Upper lobe of left lung (tissue), 6 donors: ENCODE measurements at regions not wholly inside any gene's neighbourhood (a gene's known extent, or its start where the extent isn't known, plus 50 kb on each side); places are given as distances from the start of the nearest gene placed in this dataset.

Source experiments
- ATAC-seq, 2 donors: fragments of 200-7000 bp; cut with Tn5 transposase; one replicate each; pipeline ENCODE4 v1.9.1; 2022; ENCODE audit warnings: mild to moderate bottlenecking in 2 of 2, moderate library complexity in 2 of 2; ENCODE audit not compliant: low FRiP score in 2 of 2
- DNase-seq, 2 donors: peaks; one replicate each; pipeline ENCODE4 v3.0.0-alpha.2; 2019 to 2020
- H3K27ac ChIP-seq, 4 donors: fragments of 200-600 bp; sonication (generic); one replicate each; pipeline ENCODE4 v1.5.1; 2016 to 2019
- H3K27me3 ChIP-seq, 4 donors: fragments of 200-600 bp; sonication (generic); one replicate each; pipeline ENCODE4 v1.5.1; 2017 to 2019
- H3K36me3 ChIP-seq, 4 donors: fragments of 200-600 bp; sonication (generic); one replicate each; pipeline ENCODE4 v1.5.1; 2016 to 2019
- H3K4me1 ChIP-seq, 4 donors: fragments of 200-600 bp; sonication (generic); one replicate each; pipeline ENCODE4 v1.5.1; 2018 to 2019
- H3K4me3 ChIP-seq, 4 donors: fragments of 200-600 bp; sonication (generic); one replicate each; pipeline ENCODE4 v1.5.1; 2017 to 2019; ENCODE audit warnings: mild to moderate bottlenecking in 2 of 4, moderate library complexity in 1 of 4
- H3K9me3 ChIP-seq, 4 donors: fragments of 200-600 bp; sonication (generic); one replicate each; pipeline ENCODE4 v1.5.1; 2018 to 2019
- EP300 ChIP-seq, 4 donors: sonication (generic); formaldehyde crosslinking; IDR thresholded peaks; one replicate each; pipeline ENCODE4 v1.5.1; 2017; ENCODE audit warnings: antibody characterized with exemption in 4 of 4, control low read depth in 2 of 4
- POLR2A ChIP-seq, 4 donors: fragments of 450-650 bp; IDR thresholded peaks; one replicate each; pipeline ENCODE4 v1.5.1; 2016 to 2017; ENCODE audit warnings: antibody characterized with exemption in 4 of 4, mild to moderate bottlenecking in 2 of 4
- POLR2AphosphoS5 ChIP-seq, 2 donors: sonication (generic); formaldehyde crosslinking; IDR thresholded peaks; one replicate each; pipeline ENCODE4 v1.5.1; 2017; ENCODE audit warnings: antibody characterized with exemption in 2 of 2
- WGBS, 2 donors: methylation state at CpG; one replicate each; pipeline ENCODE4 v1.1.5; 2017 to 2018; 5-methylcytosine and 5-hydroxymethylcytosine counted together
- TF ChIP-seq, protein P1 (sequence below), 6 experiments: fragments of 450-650 bp in 4 of 6; fragments of 200-600 bp in 2 of 6; sonication (generic) in 2 of 6; IDR thresholded peaks; one replicate each; pipeline ENCODE4 v1.5.1; 2016 to 2019; ENCODE audit warnings: antibody characterized with exemption in 6 of 6
- donor health status: DM: no; HTN: no; CAD: no; lungs with moderate emphysema.
- donor health status: DM: no; HTN: yes; CAD: no; lungs with severe emphysema.

DNA sequence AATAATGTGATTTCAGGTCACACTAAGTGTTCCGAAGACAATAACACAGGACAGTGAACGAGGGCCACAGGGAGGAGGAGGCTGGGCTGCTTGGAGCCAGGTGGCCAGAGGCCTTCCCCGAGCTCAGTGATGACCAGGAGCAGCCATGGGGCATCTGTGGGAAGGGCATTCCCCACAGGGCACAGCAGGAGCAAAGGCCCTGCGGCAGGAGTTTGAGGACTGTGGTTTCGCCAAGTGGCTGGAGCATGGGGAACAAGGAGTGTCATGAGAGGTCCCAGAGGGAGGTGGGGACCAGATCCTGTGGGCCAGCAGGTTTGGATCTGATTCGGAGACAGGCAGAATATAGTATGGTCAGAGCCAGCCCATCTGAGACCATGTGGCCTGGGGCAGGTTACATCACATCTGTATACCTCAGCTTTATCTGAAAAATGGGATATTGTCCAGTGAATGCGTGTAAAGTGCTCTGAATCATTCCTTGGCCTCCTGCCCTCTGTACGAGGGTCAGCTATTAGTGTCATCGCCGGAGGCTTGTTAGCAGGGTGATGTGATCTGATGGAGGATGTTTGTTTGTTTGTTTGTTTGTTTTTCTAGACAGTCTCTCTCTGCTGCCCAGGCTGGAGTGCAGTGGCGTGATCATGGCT lies 176.8 kb downstream of the KATNIP start:
- H3K9me3 ChIP-seq, result no peaks in the 10 kb centered on the region
- peaks cover 6 to 17% (median 7%) of the 10 kb centered on the region in 4 donors for H3K4me1 ChIP-seq
- ATAC-seq, result no peak
- WGBS, 2 donors, result 91 to 99% methylated on average over 10 to 11 of the region's 11 CpGs
- H3K27ac ChIP-seq, result no peak overlapping the region
- no peak for DNase-seq
- no peak for TF ChIP-seq EP300 (IDR thresholded peaks at IDR 0.05)
- no peak for TF ChIP-seq POLR2A (IDR thresholded peaks at IDR 0.05)
- TF ChIP-seq, protein P1, sequence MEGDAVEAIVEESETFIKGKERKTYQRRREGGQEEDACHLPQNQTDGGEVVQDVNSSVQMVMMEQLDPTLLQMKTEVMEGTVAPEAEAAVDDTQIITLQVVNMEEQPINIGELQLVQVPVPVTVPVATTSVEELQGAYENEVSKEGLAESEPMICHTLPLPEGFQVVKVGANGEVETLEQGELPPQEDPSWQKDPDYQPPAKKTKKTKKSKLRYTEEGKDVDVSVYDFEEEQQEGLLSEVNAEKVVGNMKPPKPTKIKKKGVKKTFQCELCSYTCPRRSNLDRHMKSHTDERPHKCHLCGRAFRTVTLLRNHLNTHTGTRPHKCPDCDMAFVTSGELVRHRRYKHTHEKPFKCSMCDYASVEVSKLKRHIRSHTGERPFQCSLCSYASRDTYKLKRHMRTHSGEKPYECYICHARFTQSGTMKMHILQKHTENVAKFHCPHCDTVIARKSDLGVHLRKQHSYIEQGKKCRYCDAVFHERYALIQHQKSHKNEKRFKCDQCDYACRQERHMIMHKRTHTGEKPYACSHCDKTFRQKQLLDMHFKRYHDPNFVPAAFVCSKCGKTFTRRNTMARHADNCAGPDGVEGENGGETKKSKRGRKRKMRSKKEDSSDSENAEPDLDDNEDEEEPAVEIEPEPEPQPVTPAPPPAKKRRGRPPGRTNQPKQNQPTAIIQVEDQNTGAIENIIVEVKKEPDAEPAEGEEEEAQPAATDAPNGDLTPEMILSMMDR (IDR thresholded peaks at IDR 0.05), result no peak
- TF ChIP-seq POLR2AphosphoS5 (IDR thresholded peaks at IDR 0.05), result no peak
- peaks cover 0 to 48% (median 18%) of the 10 kb centered on the region in 4 donors for H3K36me3 ChIP-seq
- H3K4me3 ChIP-seq, result no peak overlapping the region
- H3K27me3 ChIP-seq, result no peaks in the 10 kb centered on the region

DNA sequence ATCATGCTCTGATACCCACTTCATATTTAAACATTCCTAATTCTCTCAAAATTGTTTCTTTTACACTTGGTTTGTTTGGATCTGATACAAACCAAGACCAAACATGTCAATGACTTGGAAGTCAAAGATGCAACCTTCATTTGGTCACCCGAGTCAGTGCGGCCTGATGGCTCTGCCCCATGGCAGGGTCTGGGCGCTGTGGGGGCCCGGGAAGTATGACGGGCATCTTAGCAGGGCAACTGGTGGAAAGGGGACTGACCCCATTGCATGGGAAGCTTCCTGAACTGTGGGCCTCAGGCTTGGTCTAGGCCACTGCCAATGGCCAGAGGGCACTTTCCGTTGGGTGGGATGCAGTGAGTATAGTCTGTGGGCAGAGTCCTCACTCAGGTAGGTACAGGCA lies 178.0 kb downstream of the KATNIP start:
- Histone ChIP-seq H3K4me3 (no peak overlapping the region), H3K36me3 (peaks cover 0 to 43% (median 15%) of the 10 kb centered on the region in 4 donors), H3K4me1 (peaks cover 4 to 17% (median 7%) of the 10 kb centered on the region in 4 donors), H3K9me3 (no peaks in the 10 kb centered on the region), H3K27ac (no peak overlapping the region), H3K27me3 (no peaks in the 10 kb centered on the region)
- DNase-seq, result no peak
- WGBS, 2 donors, result 89 to 96% methylated on average over 6 of the region's 6 CpGs
- no peak for ATAC-seq
- TF ChIP-seq, protein P1 (IDR thresholded peaks at IDR 0.05), result no peak
- TF ChIP-seq POLR2AphosphoS5 (IDR thresholded peaks at IDR 0.05) (no peak), POLR2A (IDR thresholded peaks at IDR 0.05) (no peak), EP300 (IDR thresholded peaks at IDR 0.05) (no peak)

DNA sequence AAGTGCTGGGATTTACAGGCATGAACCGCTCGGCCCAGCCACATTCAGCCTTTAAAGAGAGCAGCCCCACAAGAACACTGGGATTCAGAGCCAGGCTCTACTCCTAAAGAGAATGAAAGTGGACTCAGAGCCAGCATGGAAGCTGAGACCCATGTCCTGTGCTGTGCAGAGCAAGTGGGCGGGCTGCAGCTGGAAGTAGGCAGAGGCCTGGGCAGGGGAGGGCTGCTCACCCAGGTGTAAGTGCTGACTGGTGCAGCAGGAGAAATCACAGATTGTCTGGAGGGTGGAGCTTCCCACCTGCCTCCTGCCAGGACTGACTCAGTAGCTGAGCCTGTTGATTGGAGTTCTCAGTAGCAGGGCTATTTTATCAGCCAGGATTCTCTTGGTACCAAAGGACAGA lies 178.7 kb downstream of the KATNIP start:
- no peak overlapping the region for H3K27ac ChIP-seq
- no peaks in the 10 kb centered on the region for H3K27me3 ChIP-seq
- 100% methylated on average over 1 to 3 of the region's 3 CpGs for WGBS, 2 donors
- H3K9me3 ChIP-seq, result no peaks in the 10 kb centered on the region
- no peak overlapping the region for H3K4me3 ChIP-seq
- no peak for TF ChIP-seq EP300 (IDR thresholded peaks at IDR 0.05)
- TF ChIP-seq POLR2AphosphoS5 (IDR thresholded peaks at IDR 0.05), result no peak
- TF ChIP-seq POLR2A (IDR thresholded peaks at IDR 0.05), result no peak
- TF ChIP-seq, protein P1 (IDR thresholded peaks at IDR 0.05), result no peak
- H3K36me3 ChIP-seq, result peaks cover 0 to 40% (median 12%) of the 10 kb centered on the region in 4 donors
- peaks cover 4 to 17% (median 7%) of the 10 kb centered on the region in 4 donors for H3K4me1 ChIP-seq
- no peak for DNase-seq
- no peak for ATAC-seq

DNA sequence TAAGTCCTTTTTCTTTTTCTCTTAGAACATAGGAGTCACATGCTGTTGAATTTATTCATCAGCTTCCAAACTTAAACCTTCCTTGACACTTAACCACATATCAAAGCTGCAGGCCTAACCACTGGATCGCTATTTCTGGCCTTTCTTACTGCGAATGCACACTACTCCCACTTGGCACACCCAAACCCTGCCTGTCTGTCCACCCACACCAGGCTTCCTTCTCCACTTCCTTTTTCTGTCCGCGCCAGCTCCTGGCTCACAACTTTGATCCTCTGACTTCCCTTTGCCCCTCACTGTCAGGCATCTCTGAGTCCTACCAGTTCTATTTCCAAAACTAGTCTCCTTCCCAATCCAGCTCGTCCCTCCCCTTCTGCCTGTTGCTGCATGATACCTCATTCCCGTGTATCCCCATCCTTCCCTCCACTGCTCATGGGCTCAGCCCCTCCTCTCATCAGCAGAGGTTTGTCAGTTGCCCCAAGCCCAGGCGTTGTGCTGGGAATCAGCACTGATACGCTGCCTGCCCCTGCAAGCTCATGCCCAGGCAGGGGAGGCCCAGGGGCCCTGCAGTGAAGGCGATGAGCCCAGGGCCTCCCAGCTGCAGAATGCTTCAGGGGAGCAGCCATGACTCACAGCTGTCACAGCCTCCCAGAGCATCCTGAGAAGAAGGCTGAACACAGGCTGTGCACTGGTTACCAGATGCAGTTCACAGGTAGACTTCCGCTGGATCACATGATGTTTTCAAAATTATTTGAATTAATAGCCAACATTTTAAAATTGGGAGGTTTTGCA lies 179.8 kb downstream of the KATNIP start:
- ATAC-seq (peak in 1 of 2 donors; percentile 60), DNase-seq (peak in 1 of 2 donors; percentile 49)
- Histone ChIP-seq H3K4me1 (peaks cover 0 to 14% (median 0%) of the 10 kb centered on the region in 4 donors), H3K4me3 (no peak overlapping the region), H3K36me3 (peaks cover 0 to 40% (median 12%) of the 10 kb centered on the region in 4 donors), H3K27ac (no peak overlapping the region), H3K9me3 (no peaks in the 10 kb centered on the region), H3K27me3 (no peaks in the 10 kb centered on the region)
- TF ChIP-seq EP300 (IDR thresholded peaks at IDR 0.05) (no peak), POLR2A (IDR thresholded peaks at IDR 0.05) (no peak), POLR2AphosphoS5 (IDR thresholded peaks at IDR 0.05) (no peak)
- TF ChIP-seq, protein P1 (IDR thresholded peaks at IDR 0.05), result no peak
- WGBS, 2 donors, result 51 to 57% methylated on average over 10 of the region's 10 CpGs
